Endothelial cell of umbilical vein (primary cell): ENCODE measurements at regions not wholly inside any gene's neighbourhood (a gene's known extent, or its start where the extent isn't known, plus 50 kb on each side); places are given as distances from the start of the nearest gene placed in this dataset.

Experiments used
- BruUV-seq: library from RNA; stranded (reverse); fragments of 400-500 nt; replicated peaks from 2 replicates; lab custom pipeline; 2021; lab: Mats Ljungman, UMichigan
- CTCF ChIA-PET: fragments of 300-600, 350-600 bp; sonication (Branson Sonifier 250); formaldehyde crosslinking; loops from one replicate; lab custom pipeline; 2021; ENCODE audit warnings: antibody characterized with exemption, inconsistent platforms; lab: Charles Lee
- POLR2A ChIA-PET: fragments of 300-600, 350-600 bp; sonication (Branson Sonifier 250); formaldehyde crosslinking; loops from one replicate; lab custom pipeline; 2021; ENCODE audit warnings: antibody characterized with exemption, inconsistent platforms; lab: Charles Lee
- DNase-seq: peaks from one replicate; pipeline ENCODE4 v3.0.0-alpha.2; 2011; ENCODE audit warnings: low read depth, low spot score
- FAIRE-seq: peaks from 2 replicates; lab custom pipeline; 2011; peaks lifted over from hg19 to GRCh38; lab: Jason Lieb, UNC
- H2AFZ ChIP-seq: 2 replicates; pipeline ENCODE4 v1.6.0; 2012; ENCODE audit warnings: low read depth, low read length, control low read depth, inconsistent platforms
- H3K27ac ChIP-seq: 2 replicates; pipeline ENCODE4 v1.5.1; 2011; ENCODE audit warnings: low read depth, mild to moderate bottlenecking, control low read depth, low read length, moderate library complexity; ENCODE audit not compliant: insufficient read depth
- H3K27me3 ChIP-seq, 2 experiments: 2 replicates each; pipeline versions ENCODE4 v1.6.0 to v1.6.1; 2011; ENCODE audit warnings: low read length in 2 of 2, mixed read lengths in 1 of 2; ENCODE audit not compliant: control insufficient read depth in 2 of 2, insufficient read depth in 2 of 2
- H3K36me3 ChIP-seq, 2 experiments: 2 replicates in 1 of 2; 3 replicates in 1 of 2; pipeline ENCODE4 v1.5.1; 2011; ENCODE audit warnings: low read length in 2 of 2, mild to moderate bottlenecking in 1 of 2, moderate library complexity in 1 of 2; ENCODE audit not compliant: control insufficient read depth in 2 of 2, insufficient read depth in 2 of 2; ENCODE audit errors: extremely low read depth in 1 of 2
- H3K4me1 ChIP-seq: 3 replicates; pipeline ENCODE4 v1.5.1; 2011; ENCODE audit warnings: mild to moderate bottlenecking, low read length; ENCODE audit not compliant: control insufficient read depth, insufficient read depth; ENCODE audit errors: extremely low read depth
- H3K4me2 ChIP-seq: 2 replicates; pipeline ENCODE4 v1.6.1; 2011; ENCODE audit warnings: low read length, control low read depth, mixed read lengths; ENCODE audit not compliant: insufficient read depth
- H3K4me3 ChIP-seq, 3 experiments: fragments of 200-600 bp in 1 of 3; sonication (generic), shearing (Covaris generic) in 1 of 3; replicated peaks in 1 of 3; 2 replicates each; pipeline ENCODE4 v1.5.1; 2011 to 2016; ENCODE audit warnings: control low read depth in 3 of 3, low read length in 3 of 3, mild to moderate bottlenecking in 2 of 3, inconsistent platforms in 1 of 3, low read depth in 1 of 3, moderate library complexity in 1 of 3; ENCODE audit not compliant: insufficient read depth in 1 of 3
- H3K79me2 ChIP-seq: 2 replicates; pipeline ENCODE4 v1.6.0; 2012; ENCODE audit warnings: low read length, inconsistent platforms; ENCODE audit not compliant: control insufficient read depth, insufficient read depth
- H3K9ac ChIP-seq: replicated peaks from 2 replicates; pipeline ENCODE3; 2011; ENCODE audit warnings: low read length, control low read depth; ENCODE audit not compliant: insufficient read depth; ENCODE audit errors: extremely low read depth
- H3K9me1 ChIP-seq: replicated peaks from 3 replicates; pipeline ENCODE4 v1.6.0; 2011; ENCODE audit warnings: mild to moderate bottlenecking, low read length; ENCODE audit not compliant: control insufficient read depth, insufficient read depth; ENCODE audit errors: extremely low read depth
- H3K9me3 ChIP-seq: replicated peaks from 2 replicates; pipeline ENCODE4 v1.5.1; 2012; ENCODE audit warnings: low read length, inconsistent platforms; ENCODE audit not compliant: control insufficient read depth, insufficient read depth
- H4K20me1 ChIP-seq: replicated peaks from 2 replicates; pipeline ENCODE3; 2011; ENCODE audit warnings: mild to moderate bottlenecking, low read length; ENCODE audit not compliant: control insufficient read depth, insufficient read depth; ENCODE audit errors: extremely low read depth
- EZH2 ChIP-seq: IDR thresholded peaks from 2 replicates; pipeline ENCODE4 v1.6.1; 2012; ENCODE audit warnings: borderline replicate concordance, low read depth, mild to moderate bottlenecking, moderate library complexity, low read length, inconsistent platforms; ENCODE audit not compliant: severe bottlenecking
- FOS ChIP-seq: IDR thresholded peaks from 2 replicates; pipeline ENCODE4 v1.6.1; 2011; ENCODE audit warnings: mild to moderate bottlenecking, low read length, moderate library complexity, borderline replicate concordance; ENCODE audit not compliant: insufficient read depth
- GATA2 ChIP-seq: IDR thresholded peaks from 2 replicates; pipeline ENCODE4 v1.7.0; 2011; ENCODE audit warnings: low read depth, mild to moderate bottlenecking, moderate library complexity, mixed read lengths, low read length; ENCODE audit not compliant: insufficient read length, insufficient read depth
- JUN ChIP-seq: IDR thresholded peaks from 2 replicates; pipeline ENCODE4 v1.6.1; 2011; ENCODE audit warnings: borderline replicate concordance, low read depth; ENCODE audit not compliant: insufficient read length, insufficient read depth
- MAX ChIP-seq: IDR thresholded peaks from 2 replicates; pipeline ENCODE4 v1.6.1; 2011; ENCODE audit not compliant: insufficient read depth, insufficient read length
- MYC ChIP-seq: IDR thresholded peaks from one replicate; pipeline ENCODE4 v1.6.1; 2011; ENCODE audit warnings: mild to moderate bottlenecking, low read depth, low read length
- POLR2A ChIP-seq: IDR thresholded peaks from 2 replicates; pipeline ENCODE4 v1.6.1; 2012; ENCODE audit warnings: low read depth, mild to moderate bottlenecking, control low read depth, low read length
- POLR2AphosphoS5 ChIP-seq: IDR thresholded peaks from 2 replicates; pipeline ENCODE4 v1.6.1; 2012; ENCODE audit warnings: low read depth, mild to moderate bottlenecking, control low read depth, low read length, moderate library complexity; ENCODE audit not compliant: insufficient read depth
- dilution Hi-C: fragments of 300-500 bp; cut with MboI; formaldehyde crosslinking; loops from one replicate; pipeline ENCODE4 v1.15.0; 2019; ENCODE audit warnings: low sequenced_read_pairs; ENCODE audit not compliant: extremely low pct_ligation_motif_present
- intact Hi-C: fragments of 100-400 bp; cut with micrococcal nuclease; formaldehyde crosslinking; loops from one replicate; pipeline ENCODE4 v1.10.0; 2022
- TF ChIP-seq, protein P1 (sequence below), 2 donors: IDR thresholded peaks; 1 replicate in 1 of 2; 2 replicates in 1 of 2; pipeline ENCODE4 v1.5.1; 2011; ENCODE audit warnings: low read length in 2 of 2, mild to moderate bottlenecking in 2 of 2, moderate library complexity in 2 of 2, control low read depth in 1 of 2, inconsistent platforms in 1 of 2, low read depth in 1 of 2; ENCODE audit not compliant: insufficient read depth in 1 of 2; ENCODE audit errors: extremely low read depth in 1 of 2

DNA sequence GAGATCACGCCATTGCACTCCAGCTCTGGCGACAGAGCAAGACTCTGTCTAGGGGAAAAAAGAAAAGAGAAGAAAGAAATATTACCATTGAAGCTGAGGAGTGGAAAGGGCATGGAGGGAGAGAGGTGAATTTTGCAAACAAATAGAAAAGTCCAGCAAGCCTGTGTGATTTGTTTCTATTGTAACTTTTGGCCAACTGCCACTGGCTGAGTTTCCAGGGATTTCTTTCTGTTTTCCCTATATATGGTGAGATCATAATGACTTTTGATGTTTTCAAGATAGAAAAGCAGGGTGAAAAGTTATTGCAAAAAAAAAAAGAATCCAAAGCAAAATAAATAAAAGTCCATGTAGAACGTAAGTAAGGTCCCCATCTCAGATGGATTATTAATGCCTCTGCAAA, 184.2 kb upstream of the RALGAPA2 start:
- Histone ChIP-seq H3K9me1 (no peaks in the 10 kb centered on the region), H3K4me2 (no peak overlapping the region), H3K9ac (no peak overlapping the region), H3K9me3 (no peaks in the 10 kb centered on the region), H3K27me3 (no peaks in the 10 kb centered on the region), H4K20me1 (no peaks in the 10 kb centered on the region), H2AFZ (no peak overlapping the region), H3K36me3 (no peaks in the 10 kb centered on the region), H3K4me1 (no peaks in the 10 kb centered on the region), H3K4me3 (no peak overlapping the region), H3K27ac (no peak overlapping the region), H3K79me2 (no peaks in the 10 kb centered on the region)
- ChIA-PET POLR2A (no interaction called here), CTCF (no interaction called here)
- intact Hi-C loops (no loop called here), dilution Hi-C loops (no loop called here)
- no peak for TF ChIP-seq JUN
- no peak for TF ChIP-seq MAX
- TF ChIP-seq FOS = no peak
- no peak for TF ChIP-seq MYC
- TF ChIP-seq GATA2 = no peak
- TF ChIP-seq POLR2A = no peak
- TF ChIP-seq, protein P1, sequence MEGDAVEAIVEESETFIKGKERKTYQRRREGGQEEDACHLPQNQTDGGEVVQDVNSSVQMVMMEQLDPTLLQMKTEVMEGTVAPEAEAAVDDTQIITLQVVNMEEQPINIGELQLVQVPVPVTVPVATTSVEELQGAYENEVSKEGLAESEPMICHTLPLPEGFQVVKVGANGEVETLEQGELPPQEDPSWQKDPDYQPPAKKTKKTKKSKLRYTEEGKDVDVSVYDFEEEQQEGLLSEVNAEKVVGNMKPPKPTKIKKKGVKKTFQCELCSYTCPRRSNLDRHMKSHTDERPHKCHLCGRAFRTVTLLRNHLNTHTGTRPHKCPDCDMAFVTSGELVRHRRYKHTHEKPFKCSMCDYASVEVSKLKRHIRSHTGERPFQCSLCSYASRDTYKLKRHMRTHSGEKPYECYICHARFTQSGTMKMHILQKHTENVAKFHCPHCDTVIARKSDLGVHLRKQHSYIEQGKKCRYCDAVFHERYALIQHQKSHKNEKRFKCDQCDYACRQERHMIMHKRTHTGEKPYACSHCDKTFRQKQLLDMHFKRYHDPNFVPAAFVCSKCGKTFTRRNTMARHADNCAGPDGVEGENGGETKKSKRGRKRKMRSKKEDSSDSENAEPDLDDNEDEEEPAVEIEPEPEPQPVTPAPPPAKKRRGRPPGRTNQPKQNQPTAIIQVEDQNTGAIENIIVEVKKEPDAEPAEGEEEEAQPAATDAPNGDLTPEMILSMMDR (IDR thresholded peaks at IDR 0.05; ENCODE audit: extremely low read depth in 1 of 2, insufficient read depth in 1 of 2, low read depth in 1 of 2, low read length in 2 of 2) = no peak
- no peak for TF ChIP-seq EZH2
- no peak for TF ChIP-seq POLR2AphosphoS5
- no peak for FAIRE-seq
- no peak for DNase-seq
- no TSS peak for BruUV-seq
